CD4-positive, alpha-beta T cell treated with Interferon alpha-2 for 1 hour (primary cell): ENCODE measurements at regions not wholly inside any gene's neighbourhood (a gene's known extent, or its start where the extent isn't known, plus 50 kb on each side); places are given as distances from the start of the nearest gene placed in this dataset.

ENCODE experiments used
- DNase-seq, 2 donors: peaks; one replicate each; pipeline ENCODE4 v3.0.0-alpha.2; 2020 to 2022

DNA sequence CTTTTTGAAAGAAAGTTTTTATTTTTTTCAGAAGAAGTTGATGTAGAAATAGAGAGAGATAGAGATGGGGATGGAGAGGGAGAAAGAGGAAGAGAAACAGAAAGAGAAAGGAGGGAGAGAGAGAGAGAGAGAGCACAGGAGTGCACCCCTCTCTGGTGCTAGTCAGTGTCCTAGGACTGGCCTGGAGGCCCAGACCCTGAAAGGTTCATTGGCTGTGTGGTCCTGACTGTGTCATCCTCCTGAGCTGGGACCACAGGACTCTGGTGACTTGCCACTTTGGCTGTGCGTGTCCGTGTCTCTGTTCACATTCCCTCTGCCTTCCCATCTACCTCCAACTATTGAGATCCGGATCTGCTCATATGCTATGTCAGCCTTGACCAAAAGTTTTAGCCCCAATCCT is 62.1 kb upstream of the SHH start:
- no peak for DNase-seq

DNA sequence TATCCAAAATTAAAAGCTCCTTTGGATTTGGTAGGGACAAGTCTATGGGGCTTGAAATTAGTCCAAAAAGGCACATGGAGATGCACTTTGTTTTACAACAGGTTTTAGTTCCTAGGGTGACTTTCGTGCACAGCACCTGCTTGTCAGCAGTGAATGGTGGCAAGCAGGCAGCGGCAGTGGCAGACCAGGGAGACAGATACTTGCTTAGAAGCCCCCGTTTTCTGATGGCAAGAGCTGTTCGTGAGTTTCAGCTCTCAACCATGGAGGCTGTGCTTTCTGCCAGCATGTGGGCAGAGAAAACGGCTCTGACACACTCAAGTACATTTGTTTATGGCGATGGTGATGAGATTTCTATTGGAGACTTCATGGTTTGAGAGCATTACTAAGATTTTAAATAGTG is 61.7 kb upstream of the SHH start:
- no peak for DNase-seq

DNA sequence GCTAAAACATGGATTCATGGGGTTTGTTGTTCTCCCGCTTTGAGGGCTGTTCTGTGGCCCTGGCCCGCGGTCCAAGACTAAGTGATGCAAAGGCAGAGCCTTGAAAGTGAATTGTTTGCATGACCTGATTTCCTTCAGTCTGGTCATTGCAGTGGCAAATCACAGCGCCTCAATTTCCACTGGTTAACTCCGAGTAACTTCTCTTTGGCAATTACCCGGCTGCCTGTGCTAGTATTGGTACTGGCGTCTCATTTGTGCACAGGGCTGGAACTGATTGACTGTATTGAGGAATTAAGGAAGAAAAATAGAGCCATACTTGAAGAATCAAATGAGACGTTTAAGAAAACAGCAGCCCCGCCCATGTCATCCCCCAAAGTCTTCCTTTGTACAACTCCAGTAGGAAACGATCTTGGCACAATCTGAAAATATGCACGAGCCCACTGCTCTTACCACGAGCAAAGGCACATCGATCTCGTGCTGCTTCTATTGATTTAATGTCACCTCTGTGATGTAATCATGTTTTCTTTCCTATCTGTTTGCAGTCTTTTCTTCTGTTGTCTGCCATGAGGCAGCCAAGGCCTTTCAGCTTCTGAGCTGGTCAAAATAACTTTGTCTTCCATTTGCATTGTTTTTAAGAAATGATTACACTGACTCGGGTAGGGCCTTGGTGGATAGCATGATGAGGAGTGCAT is 60.6 kb upstream of the SHH start:
- DNase-seq = no peak

DNA sequence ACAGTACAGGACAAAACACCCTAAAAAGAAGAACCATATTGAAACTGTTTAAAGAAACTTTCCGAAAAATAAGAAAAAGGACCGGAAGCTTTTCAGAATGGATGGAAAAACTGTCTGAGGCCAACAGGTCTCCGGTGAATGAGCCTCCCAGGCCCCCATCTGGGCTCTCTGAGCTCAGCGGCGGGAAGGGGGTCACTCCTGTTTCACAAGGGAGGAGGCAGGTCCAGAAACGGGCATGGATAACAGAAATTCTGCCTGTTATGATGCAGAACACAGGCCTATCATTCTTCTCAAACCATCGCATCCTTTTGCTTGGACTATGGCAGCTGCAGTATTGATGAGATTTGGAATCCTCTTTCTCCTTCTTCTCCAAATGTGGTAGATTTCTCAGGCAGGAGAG is 58.9 kb upstream of the SHH start:
- no peak for DNase-seq

DNA sequence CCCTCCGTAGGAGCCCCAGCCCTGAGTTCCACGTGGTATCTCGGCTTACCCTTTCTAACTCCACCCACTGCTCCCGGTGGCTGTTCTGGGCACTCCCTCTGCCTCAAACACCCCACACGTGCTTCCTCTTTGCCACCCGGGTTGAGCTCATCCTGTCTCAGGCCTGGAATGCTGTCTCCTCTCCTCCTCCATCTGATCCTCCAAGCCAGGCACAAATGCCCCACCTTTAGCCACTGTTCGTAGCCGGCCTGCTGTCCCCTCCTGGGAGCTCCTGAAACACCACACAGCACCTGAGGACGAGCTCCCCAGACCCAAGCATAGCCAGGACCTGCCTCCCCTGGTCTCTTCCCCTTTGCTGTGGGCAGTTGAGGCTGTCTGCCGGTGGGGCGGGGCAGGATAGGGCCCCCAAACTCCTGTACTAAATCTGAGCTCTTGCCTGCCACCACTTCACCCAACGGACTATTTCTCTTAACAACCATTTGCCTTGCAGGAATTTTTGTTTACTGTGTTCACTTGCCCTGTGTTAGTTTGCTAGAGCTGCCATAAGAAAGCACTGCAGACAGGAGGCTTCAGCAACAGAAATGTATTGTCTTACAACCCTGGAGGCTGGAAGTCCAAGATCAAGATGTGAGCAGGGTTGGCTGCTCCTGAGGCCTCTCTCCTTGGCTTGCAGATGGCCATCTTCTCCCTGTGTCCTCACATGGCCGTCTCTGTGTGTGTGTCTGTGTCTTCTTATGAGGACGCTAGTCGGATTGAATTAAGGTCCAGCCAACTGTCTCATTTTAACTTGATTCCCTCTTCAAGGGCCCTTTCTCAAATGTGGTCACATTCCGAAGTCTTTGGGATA is 58.3 kb upstream of the SHH start:
- no peak for DNase-seq

DNA sequence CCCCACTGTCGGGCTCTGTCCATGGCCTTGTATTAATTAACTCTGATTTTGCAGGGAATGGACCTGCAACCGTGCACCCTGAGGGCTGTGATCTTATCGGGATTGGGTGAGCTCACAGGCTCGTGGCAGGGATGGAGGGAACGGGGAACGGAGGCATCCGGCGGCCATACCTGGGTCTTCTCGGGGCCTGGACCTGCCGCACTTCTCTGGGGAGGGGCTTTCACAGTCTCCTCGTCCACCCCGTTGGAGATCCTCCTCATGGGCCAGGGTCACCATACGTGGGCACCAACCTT is 57.5 kb upstream of the SHH start:
- no peak for DNase-seq

DNA sequence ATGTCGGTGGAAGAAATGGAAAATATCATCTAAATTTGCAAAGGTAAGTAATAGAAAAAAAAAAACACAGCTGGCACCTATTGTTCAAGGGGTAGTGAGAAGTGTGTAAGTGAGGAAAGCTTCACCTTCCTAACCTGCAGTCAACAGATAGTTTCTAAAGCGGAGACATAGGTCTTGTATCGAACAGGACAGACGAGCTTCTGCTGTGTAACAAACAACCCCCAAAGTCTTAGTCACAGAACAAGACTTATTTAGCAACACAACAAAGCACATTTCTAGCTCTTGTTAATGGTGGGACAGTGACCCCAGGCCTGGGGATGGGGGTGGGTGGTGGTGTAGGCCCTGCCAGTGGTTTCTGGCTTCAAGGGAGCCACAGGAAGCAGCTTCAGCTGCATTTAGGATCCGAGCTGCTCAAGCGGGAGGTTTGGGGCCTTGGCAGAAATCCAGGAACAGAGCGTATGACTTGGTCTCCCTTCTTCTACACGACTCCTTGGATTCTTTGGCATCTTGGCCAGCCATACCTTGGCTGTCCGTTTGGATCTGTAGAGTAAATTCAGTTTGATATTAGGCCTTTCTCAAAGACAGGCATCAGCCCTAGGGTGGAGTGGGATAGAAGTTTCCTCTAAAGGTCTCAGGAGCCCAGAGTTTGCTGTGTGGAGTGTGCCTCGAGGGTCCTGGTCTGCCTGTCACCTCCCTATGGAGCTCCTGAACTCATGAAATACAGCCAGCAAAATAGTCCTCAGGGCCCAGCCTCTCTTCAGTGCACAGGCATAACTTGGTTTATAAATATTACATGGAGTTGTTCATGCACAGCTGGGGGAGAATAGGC is 56.9 kb upstream of the SHH start:
- DNase-seq = no peak

DNA sequence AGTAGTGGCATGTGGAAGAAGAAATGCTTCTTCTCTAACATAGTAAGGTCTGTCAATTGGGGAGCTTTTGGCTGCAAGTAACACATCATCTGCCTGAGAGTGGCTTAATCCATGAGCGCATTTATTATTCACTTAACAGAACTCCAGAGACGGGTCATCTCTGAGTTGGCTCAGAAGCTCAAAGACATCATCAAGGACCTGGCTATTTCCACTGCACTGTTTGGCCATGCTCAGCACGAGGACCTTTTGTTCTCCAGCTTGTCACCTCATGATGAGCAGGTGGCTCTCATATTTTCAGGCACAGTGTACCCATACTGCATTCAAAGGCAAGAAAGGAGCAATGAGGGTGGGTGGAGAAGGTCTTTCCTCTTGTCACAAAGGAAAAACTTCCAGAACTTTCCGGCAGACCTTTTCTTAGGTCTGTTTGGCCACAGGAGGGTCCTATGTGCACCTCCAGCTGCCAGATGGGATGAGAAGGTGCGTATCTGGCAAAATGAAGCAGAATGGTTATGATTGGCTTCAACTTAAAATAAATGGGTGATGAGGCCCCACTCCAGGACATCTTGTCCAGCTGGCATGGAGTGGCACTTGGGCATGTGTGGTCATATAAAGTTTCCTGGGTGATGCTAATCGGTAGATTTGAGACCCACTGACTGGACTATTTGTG is 55.6 kb upstream of the SHH start:
- no peak for DNase-seq

DNA sequence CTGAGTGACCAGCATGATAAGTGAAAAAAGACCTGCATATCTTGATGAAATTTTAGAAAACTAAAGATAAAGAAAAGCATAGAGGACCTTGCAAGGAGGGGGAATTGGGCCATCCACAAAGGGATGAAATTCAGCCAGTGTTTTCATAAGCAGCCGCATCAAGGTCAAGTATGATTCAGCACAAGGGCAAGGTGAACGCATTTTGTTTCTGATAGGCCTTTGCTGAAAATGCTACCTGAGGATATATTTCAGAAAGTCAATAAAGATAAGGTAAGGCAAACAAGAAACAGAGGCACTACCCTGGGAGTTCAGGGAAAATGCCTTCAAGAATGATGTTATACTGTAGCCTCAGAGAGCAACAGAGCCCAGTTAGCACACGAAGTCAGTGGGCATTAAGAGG is 55.0 kb upstream of the SHH start:
- no peak for DNase-seq

DNA sequence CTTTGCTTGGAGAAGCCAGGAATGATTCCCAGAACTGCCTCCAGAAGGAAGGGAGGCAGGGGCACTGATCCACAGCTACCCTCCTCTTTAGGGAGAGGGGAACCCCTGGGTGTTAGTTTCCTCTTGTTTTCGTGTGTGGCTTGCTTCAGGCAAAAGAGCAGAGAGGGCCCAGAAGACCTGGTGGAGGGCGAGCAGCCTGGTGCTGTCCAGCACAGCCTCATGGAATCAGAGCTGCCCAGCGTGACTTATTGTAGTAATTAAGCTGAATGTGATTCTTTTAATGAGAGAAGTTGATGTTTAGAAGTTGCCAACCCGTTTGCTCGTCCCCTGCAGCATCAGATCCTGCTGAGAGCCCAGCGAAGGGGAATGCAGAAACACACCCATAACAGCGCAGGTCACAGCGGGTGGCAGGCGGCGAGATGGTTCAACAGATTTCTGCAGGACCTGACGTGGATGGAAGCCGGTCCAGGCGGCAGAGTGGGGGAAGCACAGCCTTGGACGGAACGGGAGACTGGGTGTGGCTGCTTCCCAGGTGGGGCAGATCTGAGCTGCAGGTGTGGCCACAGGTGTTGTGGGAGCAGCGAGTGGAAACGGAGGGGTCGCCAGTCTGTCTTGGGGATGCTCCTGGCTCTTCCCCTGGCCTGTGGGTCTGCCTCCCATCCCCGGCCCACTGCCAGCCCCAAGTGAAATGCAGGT is 53.7 kb upstream of the SHH start:
- DNase-seq = no peak

DNA sequence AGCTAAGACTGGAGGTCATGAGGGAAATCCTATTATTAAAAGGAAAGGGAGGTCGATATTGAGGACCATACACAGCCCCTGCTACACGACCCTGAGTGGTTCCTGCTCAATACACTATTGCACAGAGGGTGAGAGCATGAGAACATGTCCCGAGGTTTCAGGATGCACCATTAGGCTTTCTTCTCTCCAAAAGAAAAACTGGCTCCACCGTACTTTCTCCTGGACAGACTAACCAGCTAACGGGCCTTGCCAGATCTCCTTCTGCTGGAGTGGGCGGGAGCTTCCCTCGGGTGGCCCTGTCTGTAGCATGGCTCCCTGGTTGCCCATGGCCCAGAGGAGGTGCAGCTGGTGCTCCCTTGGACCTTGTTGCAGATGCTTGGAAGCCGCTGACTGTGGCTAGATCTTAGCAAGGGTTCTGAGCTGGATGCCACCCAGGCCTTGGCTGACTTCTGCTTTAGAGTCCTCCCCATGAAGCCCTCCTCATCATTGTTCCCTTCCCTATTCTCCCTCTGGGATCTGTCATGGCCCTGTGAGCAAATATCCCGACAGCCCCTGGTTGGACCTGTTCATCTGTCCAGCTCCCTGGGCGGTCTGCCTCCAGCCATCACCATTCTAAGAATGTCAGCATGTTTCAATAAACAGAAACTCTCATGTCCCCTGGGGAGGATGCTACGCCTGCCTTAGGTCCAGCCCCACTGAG is 52.9 kb upstream of the SHH start:
- no peak for DNase-seq

DNA sequence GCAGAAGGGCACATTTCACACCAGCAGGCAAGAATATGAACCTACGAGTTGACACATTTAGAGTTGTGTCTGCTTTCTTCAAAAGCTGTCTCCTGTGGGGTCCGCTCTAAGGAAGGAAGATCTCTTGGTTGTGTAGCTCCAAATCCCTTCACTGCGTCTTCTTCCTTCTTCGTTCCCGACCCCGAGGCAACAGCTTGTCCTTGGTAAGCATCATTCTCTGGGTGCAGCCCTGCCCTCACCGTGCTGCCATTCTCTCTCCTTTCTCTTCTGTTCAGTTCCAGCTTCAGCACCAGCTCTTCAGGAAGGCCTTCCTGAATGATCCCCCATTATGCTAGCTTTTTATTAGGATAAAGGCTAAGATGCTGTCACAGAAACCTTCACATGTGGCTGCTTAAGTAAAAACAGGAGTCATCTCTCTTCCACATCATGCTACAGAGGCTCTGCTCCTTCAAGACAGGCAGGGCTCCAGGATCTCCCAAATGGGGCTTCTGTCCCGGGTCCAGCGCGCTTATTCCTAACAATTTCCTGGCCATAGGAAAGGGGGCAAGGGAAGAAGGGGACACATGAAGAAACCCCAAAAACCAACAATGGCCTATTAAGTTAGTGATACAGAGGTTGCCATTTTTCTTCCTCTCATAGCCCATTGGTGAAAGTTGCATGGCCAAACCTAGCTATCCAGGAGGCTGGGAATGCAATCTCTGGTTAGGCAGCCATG is 52.2 kb upstream of the SHH start:
- DNase-seq = no peak

DNA sequence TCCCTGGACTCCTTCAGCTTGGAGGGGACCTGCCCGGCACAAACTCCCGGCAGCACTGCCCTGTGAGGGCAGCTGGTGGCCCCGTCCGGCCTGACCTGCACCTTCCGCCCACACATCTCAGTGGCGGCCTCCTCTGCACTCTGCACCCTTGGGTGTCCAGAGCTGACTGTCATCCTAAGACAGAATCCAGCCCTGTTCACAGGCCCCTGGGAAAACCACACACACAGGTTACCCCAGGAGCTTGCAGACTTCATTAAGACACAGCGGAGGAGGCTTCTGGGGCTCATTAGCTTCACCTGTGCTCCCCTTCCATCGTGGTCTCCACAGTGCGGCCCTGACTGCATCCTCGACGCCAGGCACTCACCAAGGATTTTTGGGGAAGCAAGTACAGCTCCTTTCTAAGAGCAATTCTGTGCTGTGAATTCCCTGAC is 51.5 kb upstream of the SHH start:
- no peak for DNase-seq

DNA sequence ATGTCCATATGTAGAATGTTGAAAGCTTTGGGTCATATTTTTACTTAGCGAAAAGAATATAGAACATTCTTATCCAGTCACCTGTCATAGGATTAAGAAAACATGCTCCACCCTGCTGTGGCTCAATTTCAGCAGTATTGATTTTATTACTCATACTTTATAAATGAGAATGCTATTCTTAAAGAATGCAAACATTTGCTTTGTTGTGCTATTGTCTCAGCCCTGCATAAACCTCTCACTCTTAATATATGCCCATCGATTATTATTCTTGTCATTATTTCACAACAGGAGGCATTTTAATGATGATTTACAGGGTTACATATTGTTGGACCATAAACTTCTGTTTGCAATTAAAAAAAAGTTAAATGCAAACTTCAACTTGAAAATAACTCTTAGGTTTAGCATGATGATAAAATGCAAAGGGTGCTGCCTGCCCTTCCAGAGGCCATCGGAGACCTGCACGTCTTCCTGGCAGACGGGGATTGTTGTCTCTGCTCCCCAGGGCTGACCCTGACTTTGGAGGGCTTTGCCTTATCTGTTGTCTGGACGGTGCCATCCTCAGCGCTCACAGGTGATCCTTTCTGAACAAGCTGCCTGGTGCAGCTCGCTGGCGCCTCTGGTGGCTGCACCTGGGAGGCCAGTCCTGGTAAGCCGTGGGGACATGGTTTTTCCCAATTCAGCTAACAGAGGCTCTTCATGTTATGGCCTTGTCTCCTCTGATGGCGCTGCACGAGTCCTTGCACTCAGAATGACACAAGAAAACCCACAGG is 50.0 kb upstream of the SHH start:
- DNase-seq = no peak
